ENCODE measurements at regions not wholly inside any gene's neighbourhood (a gene's known extent, or its start where the extent isn't known, plus 50 kb on each side); places are given as distances from the start of the nearest gene placed in this dataset.

- TF ChIP-seq CTCF (IDR thresholded peaks at IDR 0.05) (no peak), PRRX2 (CRISPR knock-in tag; IDR thresholded peaks at IDR 0.05) (no peak), ATF2 (CRISPR knock-in tag; IDR thresholded peaks at IDR 0.05; ENCODE audit: borderline replicate concordance, low read depth) (no peak), ZNF121 (CRISPR knock-in tag; IDR thresholded peaks at IDR 0.05) (no peak), ZBTB21 (CRISPR knock-in tag; IDR thresholded peaks at IDR 0.05; ENCODE audit: borderline replicate concordance) (no peak), IRF2 (CRISPR knock-in tag; IDR thresholded peaks at IDR 0.05; ENCODE audit: borderline replicate concordance, low read depth) (no peak), ZNF512 (CRISPR knock-in tag; IDR thresholded peaks at IDR 0.05; ENCODE audit: borderline replicate concordance) (no peak), USF1 (CRISPR knock-in tag; IDR thresholded peaks at IDR 0.05) (no peak), CREB1 (CRISPR knock-in tag; IDR thresholded peaks at IDR 0.05) (no peak), CBFB (CRISPR knock-in tag; IDR thresholded peaks at IDR 0.05; ENCODE audit: low read depth) (no peak), MXD4 (CRISPR knock-in tag; IDR thresholded peaks at IDR 0.05; ENCODE audit: borderline replicate concordance) (no peak)
Observed at GRCh38 chr1:82786883-82787282, 986.1 kb downstream of the ADGRL2 start.
